Osteocyte (in vitro differentiated cells): ENCODE measurements at regions not wholly inside any gene's neighbourhood (a gene's known extent, or its start where the extent isn't known, plus 50 kb on each side); places are given as distances from the start of the nearest gene placed in this dataset.
A peak's percentile ranks its signal among the peaks of the same experiment; 100 is the strongest.

Experiments
- DNase-seq: peaks from one replicate; pipeline ENCODE4 v3.0.0; 2021; ENCODE audit warnings: mixed read lengths; ENCODE audit not compliant: unreplicated experiment; ENCODE audit errors: extremely low spot score
- H3K27ac Mint-ChIP-seq: one replicate; pipeline ENCODE4 v1.8.0; 2021; ENCODE audit warnings: mild to moderate bottlenecking, mixed read lengths; ENCODE audit not compliant: unreplicated experiment
- H3K27me3 Mint-ChIP-seq: one replicate; pipeline ENCODE4 v1.8.0; 2021; ENCODE audit warnings: mixed read lengths; ENCODE audit not compliant: unreplicated experiment
- H3K36me3 Mint-ChIP-seq: one replicate; pipeline ENCODE4 v1.8.0; 2021; ENCODE audit warnings: mixed read lengths; ENCODE audit not compliant: unreplicated experiment
- H3K4me1 Mint-ChIP-seq: one replicate; pipeline ENCODE4 v1.8.0; 2021; ENCODE audit warnings: mixed read lengths; ENCODE audit not compliant: unreplicated experiment
- H3K4me3 Mint-ChIP-seq: one replicate; pipeline ENCODE4 v1.8.0; 2021; ENCODE audit warnings: mild to moderate bottlenecking, moderate library complexity, mixed read lengths; ENCODE audit not compliant: unreplicated experiment
- H3K9me3 Mint-ChIP-seq: one replicate; pipeline ENCODE4 v1.8.0; 2021; ENCODE audit warnings: mixed read lengths; ENCODE audit not compliant: unreplicated experiment
- CTCF ChIP-seq: fragments of 200-600 bp; sonication (generic); IDR thresholded peaks from 2 replicates; pipeline ENCODE4 v1.5.0; 2021; ENCODE audit warnings: antibody characterized with exemption, mild to moderate bottlenecking, moderate library complexity

GRCh38 chr20:39822667-39823066 is 860.5 kb downstream of the DHX35 start:
- Mint-ChIP-seq H3K27ac (peak overlapping the region; percentile 63), H3K4me1 (peaks cover 26% of the 10 kb centered on the region)

GRCh38 chr20:39813190-39813829 is 851.2 kb downstream of the DHX35 start:
- no peak for TF ChIP-seq CTCF
- no peaks in the 10 kb centered on the region for H3K9me3 Mint-ChIP-seq
- peaks cover 7% of the 10 kb centered on the region for H3K27me3 Mint-ChIP-seq
- H3K27ac Mint-ChIP-seq: no peak overlapping the region
- no peaks in the 10 kb centered on the region for H3K36me3 Mint-ChIP-seq
- no peak for DNase-seq
- H3K4me1 Mint-ChIP-seq: peaks cover 11% of the 10 kb centered on the region
- H3K4me3 Mint-ChIP-seq: no peak overlapping the region

More at GRCh38 chr20:39822667-39823066, 860.5 kb downstream of the DHX35 start:
- no peak for TF ChIP-seq CTCF
- no peak for DNase-seq
- Mint-ChIP-seq H3K9me3 (no peaks in the 10 kb centered on the region), H3K4me3 (no peak overlapping the region), H3K36me3 (no peaks in the 10 kb centered on the region), H3K27me3 (peaks cover under 1% of the 10 kb centered on the region)

- no peak for DNase-seq
- TF ChIP-seq CTCF: no peak
- H3K27ac Mint-ChIP-seq: no peak overlapping the region
- no peaks in the 10 kb centered on the region for H3K36me3 Mint-ChIP-seq
- H3K4me1 Mint-ChIP-seq: peaks cover 13% of the 10 kb centered on the region
- no peak overlapping the region for H3K4me3 Mint-ChIP-seq
- H3K9me3 Mint-ChIP-seq: no peaks in the 10 kb centered on the region
- H3K27me3 Mint-ChIP-seq: peaks cover 7% of the 10 kb centered on the region
These were observed 850.0 kb downstream of the DHX35 start for GRCh38 chr20:39812116-39812515.

- DNase-seq: no peak
- H3K4me3 Mint-ChIP-seq: no peak overlapping the region
- H3K4me1 Mint-ChIP-seq: peaks cover 13% of the 10 kb centered on the region
- TF ChIP-seq CTCF: no peak
- H3K27ac Mint-ChIP-seq: no peak overlapping the region
- no peaks in the 10 kb centered on the region for H3K9me3 Mint-ChIP-seq
- H3K36me3 Mint-ChIP-seq: no peaks in the 10 kb centered on the region
- peaks cover 5% of the 10 kb centered on the region for H3K27me3 Mint-ChIP-seq
These were observed 848.2 kb downstream of the DHX35 start for GRCh38 chr20:39810309-39810708.

GRCh38 chr20:39808613-39809012 is 846.5 kb downstream of the DHX35 start:
- no peaks in the 10 kb centered on the region for H3K9me3 Mint-ChIP-seq

More at GRCh38 chr20:39808613-39809012, 846.5 kb downstream of the DHX35 start:
- DNase-seq: no peak
- Mint-ChIP-seq H3K4me3 (no peak overlapping the region), H3K27me3 (peaks cover 5% of the 10 kb centered on the region), H3K36me3 (no peaks in the 10 kb centered on the region), H3K4me1 (peaks cover 13% of the 10 kb centered on the region), H3K27ac (no peak overlapping the region)
- TF ChIP-seq CTCF: no peak
